Prostate gland (tissue), 2 donors: ENCODE measurements at regions not wholly inside any gene's neighbourhood (a gene's known extent, or its start where the extent isn't known, plus 50 kb on each side); places are given as distances from the start of the nearest gene placed in this dataset.

Experiments used
- POLR2AphosphoS5 ChIP-seq: sonication (generic); formaldehyde crosslinking; IDR thresholded peaks from one replicate; pipeline ENCODE4 v1.6.1; 2017; ENCODE audit warnings: antibody characterized with exemption
- TF ChIP-seq, protein P1 (sequence below), 4 experiments: fragments of 200-600 bp in 2 of 4; fragments of 450-650 bp in 2 of 4; sonication (generic) in 2 of 4; IDR thresholded peaks; 1 replicate in 3 of 4; 2 replicates in 1 of 4; pipeline ENCODE4 v1.5.1; 2016 to 2019; ENCODE audit warnings: antibody characterized with exemption in 4 of 4, mild to moderate bottlenecking in 2 of 4, moderate library complexity in 2 of 4

GRCh38 chr16:51951668-51952298 is 595.2 kb downstream of the TOX3 start:
- TF ChIP-seq, protein P1, sequence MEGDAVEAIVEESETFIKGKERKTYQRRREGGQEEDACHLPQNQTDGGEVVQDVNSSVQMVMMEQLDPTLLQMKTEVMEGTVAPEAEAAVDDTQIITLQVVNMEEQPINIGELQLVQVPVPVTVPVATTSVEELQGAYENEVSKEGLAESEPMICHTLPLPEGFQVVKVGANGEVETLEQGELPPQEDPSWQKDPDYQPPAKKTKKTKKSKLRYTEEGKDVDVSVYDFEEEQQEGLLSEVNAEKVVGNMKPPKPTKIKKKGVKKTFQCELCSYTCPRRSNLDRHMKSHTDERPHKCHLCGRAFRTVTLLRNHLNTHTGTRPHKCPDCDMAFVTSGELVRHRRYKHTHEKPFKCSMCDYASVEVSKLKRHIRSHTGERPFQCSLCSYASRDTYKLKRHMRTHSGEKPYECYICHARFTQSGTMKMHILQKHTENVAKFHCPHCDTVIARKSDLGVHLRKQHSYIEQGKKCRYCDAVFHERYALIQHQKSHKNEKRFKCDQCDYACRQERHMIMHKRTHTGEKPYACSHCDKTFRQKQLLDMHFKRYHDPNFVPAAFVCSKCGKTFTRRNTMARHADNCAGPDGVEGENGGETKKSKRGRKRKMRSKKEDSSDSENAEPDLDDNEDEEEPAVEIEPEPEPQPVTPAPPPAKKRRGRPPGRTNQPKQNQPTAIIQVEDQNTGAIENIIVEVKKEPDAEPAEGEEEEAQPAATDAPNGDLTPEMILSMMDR (IDR thresholded peaks at IDR 0.05) = no peak
- no peak for TF ChIP-seq POLR2AphosphoS5
